NCI-H524 treated with DMSO at 0.1 percent for 48 hours (cell line): ENCODE measurements at regions not wholly inside any gene's neighbourhood (a gene's known extent, or its start where the extent isn't known, plus 50 kb on each side); places are given as distances from the start of the nearest gene placed in this dataset.

Experiments
- DNase-seq: peaks from one replicate; lab custom pipeline; 2025; lab: John Stamatoyannopoulos, UW

- no peak for DNase-seq
Measured at GRCh38 chr13:39283072-39283471, 244.8 kb downstream of the NHLRC3 start.

- DNase-seq: no peak
Measured at GRCh38 chr13:39284801-39285388, 246.6 kb downstream of the NHLRC3 start.
